Activated T-helper 1 cell treated with anti-CD3 and anti-CD28 coated beads, Interleukin-2, amount 50 U/mL, for 16 hours (primary cell): ENCODE measurements at regions not wholly inside any gene's neighbourhood (a gene's known extent, or its start where the extent isn't known, plus 50 kb on each side); places are given as distances from the start of the nearest gene placed in this dataset.

ENCODE experiments used
- DNase-seq, 2 donors: peaks; one replicate each; pipeline ENCODE4 v3.0.0-alpha.2; 2020; ENCODE audit warnings: low read depth in 1 of 2, low spot score in 1 of 2

DNA sequence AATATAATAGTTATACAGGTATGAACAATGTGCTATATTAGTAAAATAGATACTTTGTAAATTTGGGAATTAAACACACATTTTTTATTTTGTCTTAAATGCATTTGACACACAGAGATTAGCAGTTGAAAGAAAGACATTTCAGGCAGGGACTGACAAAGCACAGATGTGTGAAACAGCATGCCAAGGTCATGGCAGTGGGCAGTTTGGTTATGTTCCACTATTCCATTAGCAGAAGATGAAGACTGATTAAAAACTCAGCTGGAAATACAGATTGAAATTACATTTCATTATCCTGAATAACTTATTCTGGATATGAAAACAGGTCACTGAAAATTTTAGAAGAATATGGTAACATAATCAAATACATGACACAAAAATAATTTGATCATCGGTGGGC, 669.8 kb upstream of the LRFN5 start:
- DNase-seq = no peak

DNA sequence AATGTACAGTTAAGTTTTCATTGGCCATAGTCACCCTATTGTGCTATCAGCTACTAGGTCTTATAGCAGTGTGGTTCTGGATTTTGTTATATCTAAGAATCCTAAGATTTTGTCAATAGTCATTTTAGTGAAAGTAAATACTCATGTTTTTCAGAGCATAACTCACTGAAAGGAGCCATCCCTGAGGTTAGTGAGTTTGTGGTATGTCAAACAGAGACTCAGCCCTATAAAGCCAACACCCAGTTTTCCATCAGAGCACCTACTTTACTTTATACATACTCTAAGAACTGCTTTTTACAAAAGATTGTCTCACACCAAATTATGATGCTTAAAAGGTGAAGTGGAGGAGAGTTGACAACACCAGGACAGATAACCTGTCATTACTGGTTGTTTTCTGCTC, 686.3 kb upstream of the LRFN5 start:
- no peak for DNase-seq

DNA sequence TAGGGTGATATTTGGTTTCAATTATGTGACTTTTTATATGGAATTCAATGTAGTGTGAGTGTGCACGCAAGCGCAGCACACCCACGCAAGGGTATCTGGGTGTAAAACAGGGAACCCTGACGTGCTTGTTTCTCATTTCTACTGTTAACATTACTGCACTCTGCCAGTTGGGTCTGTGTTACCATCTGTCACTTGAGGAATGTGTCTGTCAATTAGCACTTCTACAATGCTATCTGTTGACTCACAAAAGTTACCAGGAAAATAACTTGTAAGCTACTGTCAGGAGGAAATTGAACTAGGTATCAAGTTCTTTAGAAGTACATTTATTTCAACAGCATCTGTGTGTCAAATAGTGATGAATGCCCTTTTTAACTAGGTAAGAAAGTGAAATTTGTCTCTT, 695.5 kb upstream of the LRFN5 start:
- no peak for DNase-seq

DNA sequence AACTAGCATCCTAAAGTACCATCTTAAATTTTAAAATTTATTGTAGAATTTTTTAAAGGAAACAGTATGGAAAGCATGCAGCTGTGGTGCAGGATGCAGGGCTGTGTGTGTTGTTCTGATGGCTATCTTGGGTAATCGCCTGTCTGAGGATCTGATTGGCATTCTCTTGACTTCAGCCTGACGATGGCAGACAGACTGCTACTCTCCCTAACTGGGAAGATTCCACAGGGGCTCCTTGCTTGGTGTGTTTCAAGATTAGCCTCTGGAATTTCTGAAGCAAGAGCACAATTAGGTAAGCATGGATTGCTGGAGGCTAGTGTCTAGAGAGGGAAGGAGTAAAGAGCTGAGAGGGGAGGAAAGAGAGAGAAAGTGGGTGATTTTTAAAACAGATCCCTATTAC, 696.8 kb upstream of the LRFN5 start:
- DNase-seq = no peak

GRCh38 chr14:40903709-40904108, 703.0 kb upstream of the LRFN5 start:
- no peak for DNase-seq

DNA sequence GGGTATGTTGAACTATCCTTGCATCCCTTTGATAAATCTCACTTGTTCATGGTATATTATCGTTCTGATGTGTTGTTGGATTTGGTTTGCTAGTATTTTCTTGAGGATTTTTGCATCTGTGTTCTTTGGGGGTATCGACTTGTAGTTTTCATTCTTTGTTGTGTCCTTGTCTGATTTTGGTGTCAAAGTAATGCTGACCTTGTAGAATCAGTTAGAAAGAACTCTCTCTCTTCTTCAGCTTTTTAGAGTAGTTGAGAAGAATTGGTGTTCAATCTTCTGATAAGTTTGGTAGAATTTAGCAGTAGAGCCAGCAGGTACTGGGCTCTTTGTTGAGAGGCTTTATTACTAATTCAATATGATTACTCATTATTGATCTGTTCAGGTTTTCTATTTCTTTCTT, 707.2 kb upstream of the LRFN5 start:
- DNase-seq = no peak

GRCh38 chr14:40894846-40895245, 711.8 kb upstream of the LRFN5 start:
- no peak for DNase-seq

GRCh38 chr14:40889126-40889525, 717.5 kb upstream of the LRFN5 start:
- DNase-seq = no peak

GRCh38 chr14:40887912-40888311, 718.8 kb upstream of the LRFN5 start:
- no peak for DNase-seq

GRCh38 chr14:40870252-40870651, 736.4 kb upstream of the LRFN5 start:
- DNase-seq = no peak

DNA sequence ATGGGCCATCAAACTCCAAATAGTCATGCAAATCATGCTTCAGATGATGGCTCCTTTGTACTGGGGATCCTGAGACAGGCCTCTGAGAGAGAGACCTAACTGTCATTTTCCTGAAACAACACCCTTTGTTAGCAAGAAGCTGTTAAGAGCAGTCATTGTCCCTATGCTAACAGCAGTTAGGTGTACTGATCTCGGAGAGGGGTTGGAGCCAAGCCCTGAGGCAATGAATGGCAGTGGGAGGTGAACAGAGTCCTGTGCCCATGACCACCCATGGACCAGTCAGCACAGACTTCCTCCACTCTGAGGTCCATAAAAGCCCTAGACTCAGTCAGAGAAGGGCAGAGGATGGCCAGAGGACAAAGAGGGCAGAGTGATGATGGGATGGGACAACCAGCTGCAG, 747.6 kb upstream of the LRFN5 start:
- no peak for DNase-seq

DNA sequence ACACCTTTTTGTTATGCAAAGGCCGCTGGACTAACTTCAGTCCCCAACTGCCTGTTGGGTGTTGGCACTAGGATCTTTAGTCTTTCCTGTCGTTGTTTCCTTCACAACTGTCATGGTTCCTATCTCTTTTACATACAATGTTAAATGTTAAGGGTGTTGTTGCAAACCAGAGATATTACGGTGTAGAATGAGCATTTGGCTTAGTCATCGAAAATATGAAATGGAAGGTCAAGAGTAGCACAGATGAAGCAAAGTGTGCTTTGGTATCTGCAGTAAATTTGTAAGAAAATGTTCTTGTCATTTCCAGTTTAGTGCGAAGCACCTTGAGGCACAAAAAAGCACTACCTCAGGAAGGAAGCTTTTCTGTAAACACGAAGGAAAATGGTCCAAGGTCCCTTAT, 751.3 kb upstream of the LRFN5 start:
- DNase-seq = no peak

DNA sequence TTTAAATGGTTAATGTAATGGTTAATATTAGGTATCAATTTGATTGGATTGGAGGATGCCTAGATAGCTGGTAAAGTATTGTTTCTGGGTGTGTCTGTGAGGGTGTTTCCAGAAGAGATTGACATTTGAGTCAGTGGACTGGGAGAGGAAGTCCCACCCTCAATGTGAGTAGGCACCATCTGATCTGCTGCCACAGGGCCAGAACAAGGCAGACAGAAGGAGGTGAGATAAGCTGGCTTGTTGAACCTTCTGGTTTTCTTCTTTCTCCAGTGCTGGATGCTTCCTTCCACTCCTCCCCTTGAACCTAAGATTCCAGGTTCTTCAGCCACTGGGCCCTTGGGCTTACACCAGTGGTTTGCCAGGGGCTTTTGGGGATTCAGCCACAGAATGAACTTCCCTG, 756.5 kb upstream of the LRFN5 start:
- DNase-seq = no peak

GRCh38 chr14:40847480-40847879, 759.2 kb upstream of the LRFN5 start:
- no peak for DNase-seq

- DNase-seq = no peak
Observed at GRCh38 chr14:40842816-40843215, 763.9 kb upstream of the LRFN5 start.

DNA sequence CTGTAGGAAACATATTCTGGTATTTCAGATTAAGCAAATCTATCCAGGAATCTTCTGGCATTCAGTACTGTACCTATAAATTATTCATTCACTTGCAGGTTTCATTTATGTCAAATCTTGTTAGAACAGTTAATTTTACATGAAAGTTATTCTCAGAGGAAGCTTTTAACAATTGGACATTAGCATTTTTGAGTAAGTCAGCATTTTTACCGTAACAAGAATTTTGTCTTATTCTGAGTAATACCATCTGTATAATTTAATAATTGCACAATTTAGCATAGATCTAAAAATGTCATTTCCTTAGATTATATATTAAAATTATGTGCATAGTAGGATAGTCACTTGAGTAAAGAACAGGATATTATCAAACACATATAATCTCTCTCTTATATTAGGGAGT, 764.8 kb upstream of the LRFN5 start:
- DNase-seq = no peak

GRCh38 chr14:40838601-40839000, 768.1 kb upstream of the LRFN5 start:
- no peak for DNase-seq

- DNase-seq = no peak
Observed at GRCh38 chr14:40806471-40806870, 800.2 kb upstream of the LRFN5 start.

DNA sequence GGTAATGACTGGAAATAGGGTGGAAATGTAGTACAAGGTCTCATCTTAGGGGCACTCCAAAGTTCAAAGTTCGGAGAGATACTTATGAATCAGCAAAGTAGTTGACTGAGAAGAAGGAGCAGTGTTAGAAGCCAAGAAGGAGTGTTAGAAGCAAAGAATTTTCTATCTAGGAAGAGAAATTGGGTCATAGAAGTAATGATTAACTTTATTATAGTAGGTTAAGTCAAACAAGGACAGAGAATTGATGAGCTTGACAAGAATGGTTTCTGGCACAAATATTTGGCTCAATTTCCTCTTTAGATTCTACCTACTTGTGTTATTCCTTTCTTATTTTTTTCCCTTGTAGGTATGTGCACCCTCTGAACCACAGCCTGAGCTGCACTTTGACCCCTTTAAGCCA, 810.5 kb upstream of the LRFN5 start:
- DNase-seq = no peak

DNA sequence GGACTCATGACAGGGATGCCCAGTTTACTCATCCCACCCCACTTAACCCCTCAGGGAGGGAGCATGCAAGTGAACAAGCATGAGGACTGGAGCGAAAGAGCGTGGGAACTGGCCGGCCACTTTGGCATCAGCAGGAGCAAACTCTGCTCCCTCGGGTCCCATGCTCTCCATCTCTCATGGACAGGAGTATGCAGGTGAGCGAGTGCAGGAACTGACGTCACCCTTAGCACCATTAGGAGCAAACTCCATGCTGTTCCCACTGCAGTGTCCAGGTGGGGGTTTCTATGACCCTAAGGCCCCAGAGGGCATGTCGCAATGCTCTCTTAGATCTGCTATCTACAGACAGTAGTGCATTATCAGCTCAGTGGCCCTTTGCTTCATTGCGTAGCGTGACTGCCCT, 821.8 kb upstream of the LRFN5 start:
- DNase-seq = no peak

GRCh38 chr14:40762685-40763084, 844.0 kb upstream of the LRFN5 start:
- DNase-seq = no peak

GRCh38 chr14:40762177-40762576, 844.5 kb upstream of the LRFN5 start:
- DNase-seq = no peak

- DNase-seq = no peak
Observed at GRCh38 chr14:40760704-40761103, 846.0 kb upstream of the LRFN5 start.

- no peak for DNase-seq
Observed at GRCh38 chr14:40758076-40758475, 848.6 kb upstream of the LRFN5 start.
